ENCODE measurements at regions not wholly inside any gene's neighbourhood (a gene's known extent, or its start where the extent isn't known, plus 50 kb on each side); places are given as distances from the start of the nearest gene placed in this dataset.

DNA sequence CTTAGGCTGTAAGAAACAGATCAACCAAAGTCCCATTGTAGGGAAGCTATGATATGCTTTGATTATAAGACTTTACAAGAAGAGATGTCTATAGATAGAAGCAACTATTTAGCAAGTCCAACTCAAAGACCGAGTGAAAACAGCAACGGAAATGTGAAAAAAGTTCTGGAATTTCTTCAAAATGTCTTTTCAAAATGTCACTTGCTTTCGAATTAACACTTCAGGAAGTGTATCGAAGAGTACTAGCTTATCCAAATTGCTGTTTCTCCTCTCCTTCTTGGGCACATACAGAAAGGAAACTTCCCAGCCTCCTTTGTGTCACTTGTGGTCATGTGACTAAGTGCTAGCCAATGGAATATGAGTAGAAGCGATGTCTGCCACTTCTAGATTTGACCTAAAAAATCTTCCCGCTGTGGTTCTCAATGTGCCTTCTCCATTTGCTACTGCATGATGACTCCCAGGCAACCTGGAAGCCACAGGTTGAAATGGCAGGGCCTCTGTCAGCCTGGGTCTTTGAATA, 89.9 kb downstream of the TSEN15 start:
- H3K4me3 ChIP-seq = no peak overlapping the region
- no peaks in the 10 kb centered on the region for H3K27me3 ChIP-seq
- H3K9me3 ChIP-seq = no peaks in the 10 kb centered on the region
- TF ChIP-seq, protein P1, sequence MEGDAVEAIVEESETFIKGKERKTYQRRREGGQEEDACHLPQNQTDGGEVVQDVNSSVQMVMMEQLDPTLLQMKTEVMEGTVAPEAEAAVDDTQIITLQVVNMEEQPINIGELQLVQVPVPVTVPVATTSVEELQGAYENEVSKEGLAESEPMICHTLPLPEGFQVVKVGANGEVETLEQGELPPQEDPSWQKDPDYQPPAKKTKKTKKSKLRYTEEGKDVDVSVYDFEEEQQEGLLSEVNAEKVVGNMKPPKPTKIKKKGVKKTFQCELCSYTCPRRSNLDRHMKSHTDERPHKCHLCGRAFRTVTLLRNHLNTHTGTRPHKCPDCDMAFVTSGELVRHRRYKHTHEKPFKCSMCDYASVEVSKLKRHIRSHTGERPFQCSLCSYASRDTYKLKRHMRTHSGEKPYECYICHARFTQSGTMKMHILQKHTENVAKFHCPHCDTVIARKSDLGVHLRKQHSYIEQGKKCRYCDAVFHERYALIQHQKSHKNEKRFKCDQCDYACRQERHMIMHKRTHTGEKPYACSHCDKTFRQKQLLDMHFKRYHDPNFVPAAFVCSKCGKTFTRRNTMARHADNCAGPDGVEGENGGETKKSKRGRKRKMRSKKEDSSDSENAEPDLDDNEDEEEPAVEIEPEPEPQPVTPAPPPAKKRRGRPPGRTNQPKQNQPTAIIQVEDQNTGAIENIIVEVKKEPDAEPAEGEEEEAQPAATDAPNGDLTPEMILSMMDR (IDR thresholded peaks at IDR 0.05) = no peak
- no peak for TF ChIP-seq POLR2A (IDR thresholded peaks at IDR 0.05)
- peaks cover 5% of the 10 kb centered on the region for H3K4me1 ChIP-seq
- no peaks in the 10 kb centered on the region for H3K36me3 ChIP-seq (ENCODE audit: low read depth, missing control alignments)
- no peak overlapping the region for H3K27ac ChIP-seq
- DNase-seq = no peak
- intact Hi-C loops (cut with DNase I; ENCODE audit: low total_unique reads) = no loop called here
- 80 to 87% methylated on average over 6 of the region's 6 CpGs for WGBS, 2 donors

DNA sequence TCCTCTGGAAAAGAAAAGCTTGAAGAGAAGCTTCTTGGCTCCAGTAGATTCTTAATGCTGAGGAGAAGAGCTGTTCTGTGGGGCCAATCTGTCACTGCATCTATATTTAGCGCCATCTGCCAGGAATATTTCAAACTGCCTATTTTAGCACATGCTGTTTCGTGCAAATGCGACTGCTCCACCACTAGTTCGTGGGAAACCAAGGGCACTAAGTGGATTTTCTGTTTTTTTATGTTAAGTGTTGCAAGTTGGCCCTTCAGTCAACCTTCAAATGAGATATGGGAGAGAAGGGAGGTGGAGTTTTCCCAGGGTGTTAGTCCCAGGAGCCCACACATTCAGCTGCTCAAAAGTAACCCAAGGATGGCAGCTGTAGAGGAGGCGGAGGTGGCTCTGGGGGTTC, 91.9 kb downstream of the TSEN15 start:
- H3K36me3 ChIP-seq (ENCODE audit: low read depth, missing control alignments) = no peaks in the 10 kb centered on the region
- intact Hi-C loops (cut with DNase I; ENCODE audit: low total_unique reads) = no loop called here
- DNase-seq = peak; percentile 52

DNA sequence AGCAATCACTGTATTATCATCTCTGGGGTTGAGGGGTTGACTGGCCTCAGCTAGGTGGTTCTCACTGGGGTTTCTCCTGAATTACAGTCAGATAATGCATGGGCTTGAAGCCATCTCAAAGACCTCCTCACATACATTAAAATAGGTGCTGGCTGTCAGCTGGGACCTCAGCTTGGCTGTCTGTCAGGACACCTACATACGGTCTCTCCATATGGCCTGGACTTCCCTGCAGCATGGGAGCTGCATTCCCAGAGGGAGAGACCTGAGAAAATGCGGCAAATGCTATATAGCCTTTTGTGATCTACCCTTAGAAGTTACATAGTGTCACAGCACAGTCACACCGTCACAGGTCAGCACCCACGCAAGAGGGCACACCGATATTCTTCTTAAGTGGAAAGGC, 93.6 kb downstream of the TSEN15 start:
- H3K4me3 ChIP-seq = no peak overlapping the region
- no peak overlapping the region for H3K27ac ChIP-seq
- peaks cover 5% of the 10 kb centered on the region for H3K4me1 ChIP-seq
- H3K36me3 ChIP-seq (ENCODE audit: low read depth, missing control alignments) = no peaks in the 10 kb centered on the region
- intact Hi-C loops (cut with DNase I; ENCODE audit: low total_unique reads) = no loop called here
- H3K27me3 ChIP-seq = no peaks in the 10 kb centered on the region
- no peaks in the 10 kb centered on the region for H3K9me3 ChIP-seq
- WGBS, 2 donors = 95% methylated on average over 5 of the region's 5 CpGs
- DNase-seq = no peak
- TF ChIP-seq, protein P1 (IDR thresholded peaks at IDR 0.05) = no peak
- no peak for TF ChIP-seq POLR2A (IDR thresholded peaks at IDR 0.05)

More for the DNA sequence above, 91.9 kb downstream of the TSEN15 start:
- no peaks in the 10 kb centered on the region for H3K9me3 ChIP-seq
- WGBS, 2 donors = 39 to 67% methylated on average over 5 of the region's 5 CpGs
- H3K27me3 ChIP-seq = no peaks in the 10 kb centered on the region
- H3K27ac ChIP-seq = no peak overlapping the region
- H3K4me3 ChIP-seq = no peak overlapping the region
- H3K4me1 ChIP-seq = peaks cover 5% of the 10 kb centered on the region
- TF ChIP-seq, protein P1 (IDR thresholded peaks at IDR 0.05) = no peak

DNA sequence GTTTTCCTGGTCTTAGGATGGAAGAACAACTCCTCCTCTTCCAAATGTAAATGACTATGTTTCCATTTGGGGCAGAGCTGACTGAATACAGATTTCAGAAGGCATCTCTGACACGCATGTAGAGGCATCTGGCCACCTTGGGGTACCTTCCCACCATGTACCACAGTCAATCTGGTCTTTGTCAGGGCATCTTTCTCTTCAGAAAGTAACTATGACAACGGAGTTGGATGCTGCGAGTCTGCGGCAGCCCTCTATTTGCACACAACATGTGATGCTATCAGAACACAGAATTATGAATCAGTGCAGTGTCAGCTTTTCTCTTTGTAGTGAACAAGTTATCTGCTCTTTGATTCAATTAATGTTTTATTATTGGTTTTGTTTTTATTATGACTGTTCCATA, 94.7 kb downstream of the TSEN15 start:
- DNase-seq = no peak
- Histone ChIP-seq H3K4me1 (peaks cover 5% of the 10 kb centered on the region), H3K27ac (no peak overlapping the region), H3K36me3 (ENCODE audit: low read depth, missing control alignments) (no peaks in the 10 kb centered on the region), H3K27me3 (no peaks in the 10 kb centered on the region), H3K4me3 (no peak overlapping the region), H3K9me3 (no peaks in the 10 kb centered on the region)
- TF ChIP-seq POLR2A (IDR thresholded peaks at IDR 0.05) = no peak
- TF ChIP-seq, protein P1 (IDR thresholded peaks at IDR 0.05) = no peak
- WGBS, 2 donors = 77 to 97% methylated on average over 4 of the region's 4 CpGs
- intact Hi-C loops (cut with DNase I; ENCODE audit: low total_unique reads) = no loop called here

DNA sequence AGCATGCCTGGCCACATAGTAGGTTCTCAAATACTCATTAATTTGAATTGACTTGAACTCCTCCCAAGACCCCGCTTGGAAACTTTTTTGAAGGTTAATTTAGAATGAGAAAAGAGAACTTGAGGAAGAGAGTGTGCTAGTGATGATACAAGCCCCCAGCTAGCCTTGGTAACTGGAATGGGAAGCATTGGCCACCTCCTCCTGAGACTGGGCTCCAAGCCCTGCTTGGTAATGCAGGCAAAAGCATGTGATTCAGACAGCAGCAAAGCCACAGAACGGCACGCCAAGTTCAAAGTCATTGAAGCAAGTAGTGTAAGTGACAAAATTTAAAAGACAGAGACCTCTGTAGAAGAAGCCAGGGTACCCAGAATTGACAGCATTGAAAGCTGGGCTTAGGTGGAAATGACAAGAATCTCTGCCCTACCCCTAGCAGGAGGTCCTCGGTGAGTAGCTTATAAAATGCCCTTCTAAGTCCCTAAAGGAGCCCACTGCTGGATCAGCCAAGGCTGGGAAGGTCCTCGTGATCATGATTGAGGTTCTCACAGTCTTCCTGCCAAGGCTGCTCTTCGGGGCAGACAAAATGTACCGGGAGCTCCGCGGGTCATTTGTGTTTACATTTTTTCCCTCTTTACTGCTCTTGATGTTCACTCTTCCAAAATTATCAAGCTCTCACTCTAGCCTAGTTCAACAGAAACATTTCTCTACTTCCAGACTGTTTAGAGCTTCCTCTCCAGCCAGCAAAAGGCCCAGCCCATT, 99.4 kb downstream of the TSEN15 start:
- DNase-seq = peak; percentile 57
- intact Hi-C loops (cut with DNase I; ENCODE audit: low total_unique reads) = no loop called here
- WGBS, 2 donors = 50 to 55% methylated on average over 9 of the region's 9 CpGs
- H3K4me3 ChIP-seq = no peak overlapping the region
- TF ChIP-seq POLR2A (IDR thresholded peaks at IDR 0.05) = no peak
- TF ChIP-seq, protein P1 (IDR thresholded peaks at IDR 0.05) = no peak
- no peaks in the 10 kb centered on the region for H3K36me3 ChIP-seq (ENCODE audit: low read depth, missing control alignments)
- H3K27ac ChIP-seq = peak overlapping the region in 1 of 2 donors; percentile 16
- no peaks in the 10 kb centered on the region for H3K4me1 ChIP-seq
- no peaks in the 10 kb centered on the region for H3K27me3 ChIP-seq
- H3K9me3 ChIP-seq = no peaks in the 10 kb centered on the region

All from testis (tissue), 2 donors.